SK-N-SH (cell line): ENCODE measurements at regions not wholly inside any gene's neighbourhood (a gene's known extent, or its start where the extent isn't known, plus 50 kb on each side); places are given as distances from the start of the nearest gene placed in this dataset.

Source experiments
- CTCF ChIA-PET: fragments of 300-600, 350-600 bp; formaldehyde crosslinking; extraction: SDS; loops from one replicate; lab custom pipeline; 2021; lab: Yijun Ruan, JAX
- POLR2A ChIA-PET: fragments of 350-600 bp; sonication (Branson Sonifier 250); formaldehyde crosslinking; extraction: SDS; loops from one replicate; lab custom pipeline; 2020; ENCODE audit warnings: antibody characterized with exemption, inconsistent platforms; lab: Yijun Ruan, JAX
- DNase-seq: peaks from one replicate; pipeline ENCODE4 v3.0.0; 2012
- H2AFZ ChIP-seq: fragments of 200-600 bp; sonication (generic); 2 replicates; pipeline ENCODE4 v1.8.1; 2016; ENCODE audit warnings: antibody characterized with exemption, mild to moderate bottlenecking, low read depth
- H3F3A ChIP-seq: fragments of 200-600 bp; sonication (generic); replicated peaks from 2 replicates; pipeline ENCODE3; 2016; ENCODE audit warnings: antibody characterized with exemption, mild to moderate bottlenecking; ENCODE audit not compliant: insufficient read depth
- H3K27ac ChIP-seq, 2 experiments: fragments of 200-500 bp in 1 of 2; fragments of 200-600 bp in 1 of 2; sonication (Bioruptor generic) in 1 of 2; sonication (generic), shearing (Covaris generic) in 1 of 2; 2 replicates each; pipeline versions ENCODE4 v1.5.1 to v1.6.1; 2014 to 2016; ENCODE audit warnings: low read depth in 2 of 2, inconsistent platforms in 1 of 2, low read length in 1 of 2, mild to moderate bottlenecking in 1 of 2, mixed read lengths in 1 of 2
- H3K27me3 ChIP-seq: fragments of 200-600 bp; sonication (generic), shearing (Covaris generic); 2 replicates; pipeline ENCODE4 v1.6.1; 2016; ENCODE audit warnings: mixed run types; ENCODE audit not compliant: insufficient read depth
- H3K36me3 ChIP-seq, 2 experiments: fragments of 200-500 bp in 1 of 2; fragments of 200-600 bp in 1 of 2; sonication (Bioruptor generic) in 1 of 2; sonication (generic) in 1 of 2; replicated peaks in 1 of 2; 2 replicates each; pipeline versions ENCODE3 to v1.5.1; 2014 to 2016; ENCODE audit warnings: low read length in 1 of 2, mild to moderate bottlenecking in 1 of 2; ENCODE audit not compliant: insufficient read depth in 2 of 2, control insufficient read depth in 1 of 2
- H3K4me1 ChIP-seq, 2 experiments: fragments of 200-500 bp in 1 of 2; fragments of 200-600 bp in 1 of 2; sonication (Bioruptor generic) in 1 of 2; sonication (generic), shearing (Covaris generic) in 1 of 2; 2 replicates each; pipeline versions ENCODE4 v1.5.1 to v1.6.1; 2014 to 2016; ENCODE audit warnings: low read depth in 1 of 2, low read length in 1 of 2, mixed run types in 1 of 2; ENCODE audit not compliant: insufficient read depth in 2 of 2, control insufficient read depth in 1 of 2
- H3K4me2 ChIP-seq: fragments of 200-600 bp; sonication (generic), shearing (Covaris generic); 2 replicates; pipeline ENCODE4 v1.6.1; 2017; ENCODE audit warnings: mixed run types
- H3K4me3 ChIP-seq, 2 experiments: fragments of 200-500 bp in 1 of 2; fragments of 200-600 bp in 1 of 2; sonication (Bioruptor generic) in 1 of 2; sonication (generic), shearing (Covaris generic) in 1 of 2; 2 replicates each; pipeline versions ENCODE4 v1.5.1 to v1.8.1; 2014 to 2016; ENCODE audit warnings: low read depth in 2 of 2, inconsistent platforms in 1 of 2, low read length in 1 of 2, mild to moderate bottlenecking in 1 of 2, mixed read lengths in 1 of 2, moderate library complexity in 1 of 2
- H3K79me2 ChIP-seq: fragments of 200-600 bp; sonication (generic); 2 replicates; pipeline ENCODE4 v1.8.1; 2017; ENCODE audit warnings: mild to moderate bottlenecking; ENCODE audit not compliant: insufficient read depth
- H3K9ac ChIP-seq: fragments of 200-600 bp; sonication (generic); 2 replicates; pipeline ENCODE4 v1.6.1; 2017; ENCODE audit warnings: mixed run types
- H3K9me2 ChIP-seq: fragments of 200-600 bp; sonication (generic); 2 replicates; pipeline ENCODE4 v1.6.1; 2017; ENCODE audit warnings: mixed run types
- H3K9me3 ChIP-seq: fragments of 200-600 bp; sonication (generic); 2 replicates; pipeline ENCODE4 v1.6.1; 2017; ENCODE audit warnings: mixed run types, mild to moderate bottlenecking, moderate library complexity
- H4K20me1 ChIP-seq: fragments of 200-600 bp; sonication (generic); 2 replicates; pipeline ENCODE4 v1.6.1; 2017; ENCODE audit warnings: mild to moderate bottlenecking, mixed run types; ENCODE audit not compliant: insufficient read depth
- CHD2 ChIP-seq: fragments of 150-350 bp; IDR thresholded peaks from 2 replicates; pipeline ENCODE4 v1.6.1; 2018; ENCODE audit warnings: low read length; ENCODE audit not compliant: partially characterized antibody
- ELF1 ChIP-seq: IDR thresholded peaks from 2 replicates; pipeline ENCODE4 v1.4.0; 2012
- FOXJ3 ChIP-seq: sonication (generic); formaldehyde crosslinking; IDR thresholded peaks from 2 replicates; pipeline ENCODE4 v1.5.1; 2020; ENCODE audit warnings: mild to moderate bottlenecking, missing genetic modification reagents
- GABPA ChIP-seq: IDR thresholded peaks from 2 replicates; pipeline ENCODE4 v1.4.0; 2012; ENCODE audit warnings: low read depth, mild to moderate bottlenecking
- MXI1 ChIP-seq: IDR thresholded peaks from 2 replicates; pipeline ENCODE4 v1.6.1; 2012; ENCODE audit warnings: mild to moderate bottlenecking, low read depth, low read length, improper control_type of control experiment
- NRF1 ChIP-seq: IDR thresholded peaks from 2 replicates; pipeline ENCODE4 v1.6.1; 2012; ENCODE audit warnings: low read depth, mild to moderate bottlenecking, low read length
- RAD21 ChIP-seq: IDR thresholded peaks from 2 replicates; pipeline ENCODE4 v1.6.1; 2012; ENCODE audit warnings: mild to moderate bottlenecking, low read length
- SIN3A ChIP-seq: IDR thresholded peaks from 2 replicates; pipeline ENCODE4 v1.6.1; 2012; ENCODE audit warnings: low read depth, mild to moderate bottlenecking, low read length, moderate library complexity, borderline replicate concordance
- TAF1 ChIP-seq: IDR thresholded peaks from 2 replicates; pipeline ENCODE4 v1.6.1; 2012; ENCODE audit warnings: low read depth, mild to moderate bottlenecking, low read length, moderate library complexity, borderline replicate concordance
- TEAD4 ChIP-seq: IDR thresholded peaks from 2 replicates; pipeline ENCODE4 v1.4.0; 2012; ENCODE audit warnings: mild to moderate bottlenecking, borderline replicate concordance; ENCODE audit not compliant: insufficient read depth
- YY1 ChIP-seq: IDR thresholded peaks from 2 replicates; pipeline ENCODE4 v1.4.0; 2012; ENCODE audit warnings: low read depth, mild to moderate bottlenecking
- WGBS: methylation state at CpG from one replicate; pipeline ENCODE4 v1.1.6; 2017; ENCODE audit warnings: low lambda C conversion rate; 5-methylcytosine and 5-hydroxymethylcytosine counted together
- TF ChIP-seq, protein P1 (sequence below): IDR thresholded peaks from 2 replicates; pipeline ENCODE4; 2012
- TF ChIP-seq, protein P2 (sequence below): fragments of 150-350 bp; IDR thresholded peaks from 2 replicates; pipeline ENCODE4 v1.6.1; 2016; ENCODE audit warnings: mild to moderate bottlenecking, low read depth, low read length
- TF ChIP-seq, protein P3 (sequence below): fragments of 200-600 bp; sonication (generic); IDR thresholded peaks from 2 replicates; pipeline ENCODE4 v1.6.1; 2017; ENCODE audit warnings: antibody characterized with exemption, mild to moderate bottlenecking, moderate library complexity
- TF ChIP-seq, protein P4 (sequence below): fragments of 150-350 bp; IDR thresholded peaks from 2 replicates; pipeline ENCODE4 v1.6.1; 2017; ENCODE audit warnings: antibody characterized with exemption, low read length, low read depth, borderline replicate concordance

DNA sequence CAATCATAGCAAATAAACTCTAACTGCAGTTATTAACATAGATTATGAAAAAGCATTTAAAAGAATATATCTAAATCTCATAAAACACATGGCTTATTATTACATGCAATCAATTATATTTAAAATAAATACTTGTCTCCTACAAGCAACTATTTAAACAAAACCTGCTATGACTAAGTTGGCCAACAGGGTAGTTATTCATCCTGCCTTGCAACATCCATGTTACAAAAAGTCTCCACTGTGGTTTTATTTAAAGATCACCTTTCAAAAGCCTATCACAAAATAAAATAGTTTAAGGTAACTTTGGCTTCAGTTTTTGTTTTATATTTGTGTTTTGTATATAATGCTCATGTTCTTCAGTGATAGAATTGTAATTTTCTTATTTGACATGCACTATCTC lies 1127.0 kb upstream of the MAP3K7 start:
- ChIA-PET POLR2A (no interaction called here), CTCF (no interaction called here)

DNA sequence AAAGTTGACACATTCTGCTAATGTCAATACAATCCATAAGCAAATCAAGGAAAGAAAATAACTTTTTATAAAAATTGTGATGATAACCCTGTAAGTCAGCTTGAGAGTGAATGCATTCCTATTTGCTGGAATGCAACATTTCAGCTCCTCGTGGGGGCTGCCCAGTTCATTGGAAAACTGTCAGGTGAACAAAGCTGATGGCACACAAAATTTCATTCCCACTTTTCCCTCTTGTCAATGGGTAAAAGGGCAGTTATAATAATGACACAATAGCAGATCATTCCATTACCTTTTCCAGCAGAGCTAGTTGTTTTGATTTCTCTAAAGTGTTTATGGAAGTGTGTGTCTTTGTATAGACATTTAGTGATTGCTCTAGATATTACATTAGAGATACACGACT lies 1124.6 kb upstream of the MAP3K7 start:
- H4K20me1 ChIP-seq: no peaks in the 10 kb centered on the region
- H2AFZ ChIP-seq: no peak overlapping the region
- H3K9me2 ChIP-seq: no peaks in the 10 kb centered on the region
- no peaks in the 10 kb centered on the region for H3K36me3 ChIP-seq
- no peak overlapping the region for H3K4me3 ChIP-seq
- H3F3A ChIP-seq: no peaks in the 10 kb centered on the region
- H3K9me3 ChIP-seq: no peaks in the 10 kb centered on the region
- CTCF ChIA-PET: no interaction called here
- TF ChIP-seq, protein P1, sequence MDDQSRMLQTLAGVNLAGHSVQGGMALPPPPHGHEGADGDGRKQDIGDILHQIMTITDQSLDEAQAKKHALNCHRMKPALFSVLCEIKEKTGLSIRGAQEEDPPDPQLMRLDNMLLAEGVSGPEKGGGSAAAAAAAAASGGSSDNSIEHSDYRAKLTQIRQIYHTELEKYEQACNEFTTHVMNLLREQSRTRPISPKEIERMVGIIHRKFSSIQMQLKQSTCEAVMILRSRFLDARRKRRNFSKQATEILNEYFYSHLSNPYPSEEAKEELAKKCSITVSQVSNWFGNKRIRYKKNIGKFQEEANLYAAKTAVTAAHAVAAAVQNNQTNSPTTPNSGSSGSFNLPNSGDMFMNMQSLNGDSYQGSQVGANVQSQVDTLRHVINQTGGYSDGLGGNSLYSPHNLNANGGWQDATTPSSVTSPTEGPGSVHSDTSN: no peak
- TF ChIP-seq FOXJ3 (CRISPR knock-in tag) (no peak), MXI1 (no peak), NRF1 (no peak), RAD21 (no peak), CHD2 (no peak), GABPA (no peak), TEAD4 (no peak), SIN3A (no peak), YY1 (no peak), TAF1 (no peak), ELF1 (no peak)
- TF ChIP-seq, protein P2, sequence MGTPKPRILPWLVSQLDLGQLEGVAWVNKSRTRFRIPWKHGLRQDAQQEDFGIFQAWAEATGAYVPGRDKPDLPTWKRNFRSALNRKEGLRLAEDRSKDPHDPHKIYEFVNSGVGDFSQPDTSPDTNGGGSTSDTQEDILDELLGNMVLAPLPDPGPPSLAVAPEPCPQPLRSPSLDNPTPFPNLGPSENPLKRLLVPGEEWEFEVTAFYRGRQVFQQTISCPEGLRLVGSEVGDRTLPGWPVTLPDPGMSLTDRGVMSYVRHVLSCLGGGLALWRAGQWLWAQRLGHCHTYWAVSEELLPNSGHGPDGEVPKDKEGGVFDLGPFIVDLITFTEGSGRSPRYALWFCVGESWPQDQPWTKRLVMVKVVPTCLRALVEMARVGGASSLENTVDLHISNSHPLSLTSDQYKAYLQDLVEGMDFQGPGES: no peak
- POLR2A ChIA-PET: no interaction called here
- no peaks in the 10 kb centered on the region for H3K4me1 ChIP-seq
- WGBS: 26% methylated on average over 2 of the region's 2 CpGs
- H3K4me2 ChIP-seq: no peak overlapping the region
- H3K9ac ChIP-seq: no peak overlapping the region
- no peaks in the 10 kb centered on the region for H3K27me3 ChIP-seq
- no peak for DNase-seq
- no peaks in the 10 kb centered on the region for H3K79me2 ChIP-seq
- no peak overlapping the region for H3K27ac ChIP-seq

More for the DNA sequence above, 1127.0 kb upstream of the MAP3K7 start:
- Histone ChIP-seq H3F3A (no peaks in the 10 kb centered on the region), H3K9me3 (no peaks in the 10 kb centered on the region), H3K79me2 (no peaks in the 10 kb centered on the region), H2AFZ (no peak overlapping the region), H3K27me3 (no peaks in the 10 kb centered on the region), H3K9me2 (no peaks in the 10 kb centered on the region), H3K36me3 (no peaks in the 10 kb centered on the region), H3K4me1 (no peaks in the 10 kb centered on the region), H3K9ac (no peak overlapping the region), H3K27ac (no peak overlapping the region), H3K4me3 (no peak overlapping the region), H3K4me2 (no peak overlapping the region), H4K20me1 (no peaks in the 10 kb centered on the region)
- DNase-seq: no peak
- TF ChIP-seq, protein P3, sequence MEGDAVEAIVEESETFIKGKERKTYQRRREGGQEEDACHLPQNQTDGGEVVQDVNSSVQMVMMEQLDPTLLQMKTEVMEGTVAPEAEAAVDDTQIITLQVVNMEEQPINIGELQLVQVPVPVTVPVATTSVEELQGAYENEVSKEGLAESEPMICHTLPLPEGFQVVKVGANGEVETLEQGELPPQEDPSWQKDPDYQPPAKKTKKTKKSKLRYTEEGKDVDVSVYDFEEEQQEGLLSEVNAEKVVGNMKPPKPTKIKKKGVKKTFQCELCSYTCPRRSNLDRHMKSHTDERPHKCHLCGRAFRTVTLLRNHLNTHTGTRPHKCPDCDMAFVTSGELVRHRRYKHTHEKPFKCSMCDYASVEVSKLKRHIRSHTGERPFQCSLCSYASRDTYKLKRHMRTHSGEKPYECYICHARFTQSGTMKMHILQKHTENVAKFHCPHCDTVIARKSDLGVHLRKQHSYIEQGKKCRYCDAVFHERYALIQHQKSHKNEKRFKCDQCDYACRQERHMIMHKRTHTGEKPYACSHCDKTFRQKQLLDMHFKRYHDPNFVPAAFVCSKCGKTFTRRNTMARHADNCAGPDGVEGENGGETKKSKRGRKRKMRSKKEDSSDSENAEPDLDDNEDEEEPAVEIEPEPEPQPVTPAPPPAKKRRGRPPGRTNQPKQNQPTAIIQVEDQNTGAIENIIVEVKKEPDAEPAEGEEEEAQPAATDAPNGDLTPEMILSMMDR: no peak
- TF ChIP-seq, protein P4, sequence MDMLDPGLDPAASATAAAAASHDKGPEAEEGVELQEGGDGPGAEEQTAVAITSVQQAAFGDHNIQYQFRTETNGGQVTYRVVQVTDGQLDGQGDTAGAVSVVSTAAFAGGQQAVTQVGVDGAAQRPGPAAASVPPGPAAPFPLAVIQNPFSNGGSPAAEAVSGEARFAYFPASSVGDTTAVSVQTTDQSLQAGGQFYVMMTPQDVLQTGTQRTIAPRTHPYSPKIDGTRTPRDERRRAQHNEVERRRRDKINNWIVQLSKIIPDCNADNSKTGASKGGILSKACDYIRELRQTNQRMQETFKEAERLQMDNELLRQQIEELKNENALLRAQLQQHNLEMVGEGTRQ: no peak
- TF ChIP-seq NRF1: no peak
